IMR-90 (cell line): ENCODE measurements at regions not wholly inside any gene's neighbourhood (a gene's known extent, or its start where the extent isn't known, plus 50 kb on each side); places are given as distances from the start of the nearest gene placed in this dataset.
A peak's percentile ranks its signal among the peaks of the same experiment; 100 is the strongest.

ENCODE experiments used
- ATAC-seq: fragments of 200-7000 bp; cut with Tn5 transposase; 2 replicates; pipeline ENCODE4 v1.9.1; 2020; ENCODE audit warnings: low read depth, mild to moderate bottlenecking, moderate library complexity
- BruUV-seq: library from RNA; stranded (reverse); fragments of 400-500 nt; replicated peaks from 2 replicates; lab custom pipeline; 2021; lab: Mats Ljungman, UMichigan
- CTCF ChIA-PET: fragments of 300-600 bp; formaldehyde crosslinking; extraction: SDS; loops from one replicate; lab custom pipeline; 2021; ENCODE audit warnings: antibody characterized with exemption; lab: Yijun Ruan, JAX
- POLR2A ChIA-PET: fragments of 300-600 bp; sonication (Branson Sonifier 250); formaldehyde crosslinking; loops from one replicate; lab custom pipeline; 2022; ENCODE audit warnings: antibody characterized with exemption; ENCODE audit not compliant: unreplicated experiment; lab: Charles Lee
- DNase-seq: peaks from one replicate; pipeline ENCODE4 v3.0.0; 2013
- H2AFZ ChIP-seq: replicated peaks from 2 replicates; pipeline ENCODE3; 2013; ENCODE audit warnings: low read length, mild to moderate bottlenecking; ENCODE audit not compliant: poor library complexity
- H2AK5ac ChIP-seq: 2 replicates; pipeline ENCODE4 v1.6.1; 2013; ENCODE audit warnings: low read depth, low read length, inconsistent platforms
- H2AK9ac ChIP-seq: replicated peaks from 2 replicates; pipeline ENCODE3; 2013; ENCODE audit warnings: mild to moderate bottlenecking, low read depth, low read length, moderate library complexity; ENCODE audit not compliant: poor library complexity
- H2BK120ac ChIP-seq: 2 replicates; pipeline ENCODE4 v1.6.1; 2013; ENCODE audit warnings: low read depth, low read length, inconsistent platforms
- H2BK15ac ChIP-seq: 3 replicates; pipeline ENCODE4 v1.6.1; 2013; ENCODE audit warnings: low read depth, low read length, inconsistent platforms
- H2BK20ac ChIP-seq: 2 replicates; pipeline ENCODE4 v1.6.1; 2013; ENCODE audit warnings: low read depth, mild to moderate bottlenecking, inconsistent platforms, low read length, moderate library complexity
- H2BK5ac ChIP-seq: 2 replicates; pipeline ENCODE4 v1.6.1; 2013; ENCODE audit warnings: mild to moderate bottlenecking, low read depth, low read length, inconsistent platforms; ENCODE audit not compliant: poor library complexity, severe bottlenecking
- H3K14ac ChIP-seq: replicated peaks from 2 replicates; pipeline ENCODE4 v1.6.1; 2013; ENCODE audit warnings: low read depth, low read length, inconsistent platforms
- H3K18ac ChIP-seq: 2 replicates; pipeline ENCODE4 v1.6.1; 2013; ENCODE audit warnings: low read depth, low read length, control low read depth
- H3K23ac ChIP-seq: 2 replicates; pipeline ENCODE4 v1.6.1; 2013; ENCODE audit warnings: low read depth, low read length, inconsistent platforms
- H3K27ac ChIP-seq: 2 replicates; pipeline ENCODE4 v1.5.1; 2013; ENCODE audit warnings: mild to moderate bottlenecking, control low read depth, low read length; ENCODE audit not compliant: insufficient read depth
- H3K27me3 ChIP-seq: 2 replicates; pipeline ENCODE4 v1.6.1; 2013; ENCODE audit warnings: low read length; ENCODE audit not compliant: control insufficient read depth, insufficient read depth
- H3K36me3 ChIP-seq: 2 replicates; pipeline ENCODE4 v1.6.1; 2013; ENCODE audit warnings: low read length, mixed read lengths; ENCODE audit not compliant: control insufficient read depth, insufficient read depth
- H3K4ac ChIP-seq: 2 replicates; pipeline ENCODE4 v1.6.1; 2013; ENCODE audit warnings: low read depth, low read length, inconsistent platforms
- H3K4me1 ChIP-seq: 2 replicates; pipeline ENCODE4 v1.6.1; 2013; ENCODE audit warnings: low read length, mixed read lengths; ENCODE audit not compliant: control insufficient read depth, insufficient read depth
- H3K4me2 ChIP-seq: 2 replicates; pipeline ENCODE4 v1.6.1; 2013; ENCODE audit warnings: low read depth, mild to moderate bottlenecking, control low read depth, low read length, moderate library complexity
- H3K4me3 ChIP-seq: 2 replicates; pipeline ENCODE4 v1.5.1; 2013; ENCODE audit warnings: low read depth, mild to moderate bottlenecking, control low read depth, low read length, moderate library complexity; ENCODE audit not compliant: insufficient read depth
- H3K56ac ChIP-seq: 2 replicates; pipeline ENCODE4 v1.6.1; 2013; ENCODE audit warnings: low read length, inconsistent platforms; ENCODE audit not compliant: insufficient read depth; ENCODE audit errors: extremely low read depth
- H3K79me1 ChIP-seq, 2 experiments: 2 replicates each; pipeline ENCODE4 v1.6.1; 2013; ENCODE audit warnings: low read length in 2 of 2, inconsistent platforms in 1 of 2, low read depth in 1 of 2
- H3K9ac ChIP-seq: 2 replicates; pipeline ENCODE4 v1.6.1; 2013; ENCODE audit warnings: low read depth, low read length, control low read depth
- H3K9me1 ChIP-seq: 2 replicates; pipeline ENCODE4 v1.6.1; 2013; ENCODE audit warnings: low read length, inconsistent platforms; ENCODE audit not compliant: insufficient read depth
- H3K9me3 ChIP-seq: 2 replicates; pipeline ENCODE4 v1.6.1; 2013; ENCODE audit warnings: low read length; ENCODE audit not compliant: control insufficient read depth, insufficient read depth
- H4K20me1 ChIP-seq: 2 replicates; pipeline ENCODE4 v1.6.1; 2013; ENCODE audit warnings: low read length, inconsistent platforms; ENCODE audit not compliant: insufficient read depth
- H4K5ac ChIP-seq: 2 replicates; pipeline ENCODE4 v1.6.1; 2013; ENCODE audit warnings: mild to moderate bottlenecking, low read depth, low read length, control low read depth
- H4K8ac ChIP-seq, 2 experiments: 2 replicates each; pipeline ENCODE4 v1.6.1; 2013; ENCODE audit warnings: low read depth in 2 of 2, low read length in 2 of 2, control low read depth in 1 of 2, inconsistent platforms in 1 of 2
- H4K91ac ChIP-seq: 2 replicates; pipeline ENCODE4 v1.6.1; 2013; ENCODE audit warnings: low read depth, low read length, inconsistent platforms; ENCODE audit not compliant: insufficient read depth
- BHLHE40 ChIP-seq: fragments of 150-350 bp; IDR thresholded peaks from 2 replicates; pipeline ENCODE4 v1.6.1; 2016; ENCODE audit warnings: mild to moderate bottlenecking, low read depth, low read length
- CEBPB ChIP-seq: IDR thresholded peaks from 2 replicates; pipeline ENCODE4 v1.6.1; 2012; ENCODE audit warnings: low read depth, low read length, improper control_type of control experiment
- CHD1 ChIP-seq: IDR thresholded peaks from 2 replicates; pipeline ENCODE4 v1.6.1; 2012; ENCODE audit warnings: low read depth, low read length, improper control_type of control experiment
- ELK1 ChIP-seq: fragments of 150-350 bp; IDR thresholded peaks from 2 replicates; pipeline ENCODE4 v1.6.1; 2016; ENCODE audit warnings: low read depth, mild to moderate bottlenecking, low read length, moderate library complexity, borderline replicate concordance
- FOS ChIP-seq: fragments of 150-350 bp; IDR thresholded peaks from 2 replicates; pipeline ENCODE4 v1.6.1; 2016; ENCODE audit warnings: low read depth, low read length
- MAFK ChIP-seq: IDR thresholded peaks from 2 replicates; pipeline ENCODE4 v1.6.1; 2012; ENCODE audit warnings: low read depth, low read length, improper control_type of control experiment
- MXI1 ChIP-seq: IDR thresholded peaks from 2 replicates; pipeline ENCODE4 v1.6.1; 2012; ENCODE audit warnings: low read depth, mild to moderate bottlenecking, low read length, moderate library complexity, borderline replicate concordance
- NFE2L2 ChIP-seq: fragments of 150-350 bp; IDR thresholded peaks from 2 replicates; pipeline ENCODE4 v1.6.1; 2016; ENCODE audit warnings: low read depth, mild to moderate bottlenecking, low read length
- RAD21 ChIP-seq: IDR thresholded peaks from 2 replicates; pipeline ENCODE4 v1.6.1; 2012; ENCODE audit warnings: low read length, improper control_type of control experiment
- RCOR1 ChIP-seq: IDR thresholded peaks from 2 replicates; pipeline ENCODE4 v1.6.1; 2012; ENCODE audit warnings: mild to moderate bottlenecking, low read length, improper control_type of control experiment; ENCODE audit not compliant: insufficient replicate concordance
- SMC3 ChIP-seq: fragments of 150-350 bp; IDR thresholded peaks from 2 replicates; pipeline ENCODE4 v1.6.1; 2016; ENCODE audit warnings: low read depth, mild to moderate bottlenecking, antibody characterized with exemption, low read length, moderate library complexity
- USF2 ChIP-seq: fragments of 150-350 bp; IDR thresholded peaks from 2 replicates; pipeline ENCODE4 v1.6.1; 2017; ENCODE audit warnings: mild to moderate bottlenecking, antibody characterized with exemption, low read length, low read depth
- WGBS, 2 experiments: methylation state at CpG; one replicate each; pipeline versions ENCODE4 v1.1.5 to v1.1.7; 2013; ENCODE audit warnings: missing lambda C conversion rate in 2 of 2; ENCODE audit not compliant: insufficient read length in 1 of 2; ENCODE audit errors: extremely low coverage in 2 of 2; 5-methylcytosine and 5-hydroxymethylcytosine counted together
- dilution Hi-C: fragments of 300-500 bp; cut with HindIII; formaldehyde crosslinking; loops from one replicate; pipeline ENCODE4 v1.14.3; 2018; ENCODE audit warnings: low sequenced_read_pairs; ENCODE audit not compliant: unreplicated experiment
- in situ Hi-C: fragments of 300-500 bp; cut with MboI; formaldehyde crosslinking; loops from 3 replicates; pipeline ENCODE4 v1.14.3; 2019; ENCODE audit warnings: low sequenced_read_pairs, inconsistent platforms, mixed read lengths
- intact Hi-C: fragments of 100-400 bp; cut with micrococcal nuclease; formaldehyde crosslinking; loops from 2 replicates; pipeline ENCODE4 v1.10.0; 2022

GRCh38 chr1:222465211-222466041 is 82.5 kb downstream of the HHIPL2 start (continued):
- TF ChIP-seq CHD1 = no peak
- no peak for TF ChIP-seq FOS
- TF ChIP-seq SMC3 = peak; percentile 92

- H2BK120ac ChIP-seq = peak overlapping the region; percentile 22; the same call in 1 of the 2 replicates
- H2BK20ac ChIP-seq = no peak overlapping the region
- no peaks in the 10 kb centered on the region for H3K9me3 ChIP-seq
- 0 out of 2 replicates have a peak overlapping the region, but pooled peaks have one; percentile 7 for H3K14ac ChIP-seq
- no peaks in the 10 kb centered on the region for H3K36me3 ChIP-seq
- no peaks in the 10 kb centered on the region for H4K20me1 ChIP-seq
- ATAC-seq = peak; percentile 60
- no peaks in the 10 kb centered on the region for H3K9me1 ChIP-seq
- H3K4me1 ChIP-seq = peaks cover 2% of the 10 kb centered on the region; the same call in 1 of the 2 replicates
- H4K5ac ChIP-seq = peak overlapping the region; percentile 16
- H3K4me3 ChIP-seq = peak overlapping the region; percentile 32
- peak overlapping the region; percentile 0; the same call in 1 of the 2 replicates for H3K23ac ChIP-seq
- peak overlapping the region; percentile 6 for H2BK5ac ChIP-seq
- peak overlapping the region; percentile 34; the same call in 1 of the 2 replicates for H4K91ac ChIP-seq
- no TSS peak for BruUV-seq
- H3K56ac ChIP-seq = peak overlapping the region; percentile 60; the same call in 1 of the 2 replicates
- ChIA-PET POLR2A (interaction anchor here (1.2 kb wide), 1 partner anchor 169 kb away, joined by 3 read pairs; no protein-coding TSS in a partner anchor), CTCF (interaction anchor here (0.5 to 1.6 kb wide), 15 partner anchors 9 to 1615 kb away, joined by 3 to 16 read pairs (median 3); partner anchors contain the start of gene DUSP10)
- in situ Hi-C loops (loop anchor here (5.0 to 25.0 kb wide), 2 partner anchors 167 to 1203 kb away; no protein-coding TSS in a partner anchor), dilution Hi-C loops (no loop called here), intact Hi-C loops (loop anchor here (1.0 kb wide), 3 partner anchors 152 to 247 kb away; partner anchors contain the start of genes AIDA and BROX)
- peak overlapping the region; percentile 50; the same call in 1 of the 2 replicates for H3K9ac ChIP-seq
- H3K18ac ChIP-seq = no peak overlapping the region
- 70% methylated on average over 2 of the region's 10 CpGs; no CpG with 5 or more reads in 1 of the 2 experiments for WGBS, 2 experiments
- no peak overlapping the region for H2AK9ac ChIP-seq
- H3K27ac ChIP-seq = no peak overlapping the region; the same call in 1 of the 2 replicates
- no peak overlapping the region for H2AK5ac ChIP-seq
- peak overlapping the region; percentile 58; the same call in 1 of the 2 replicates for H3K4me2 ChIP-seq
- H2BK15ac ChIP-seq = peak overlapping the region; percentile 0; the same call in 1 of the 3 replicates
- H4K8ac ChIP-seq = peak overlapping the region; percentile 29 to 65
- H3K27me3 ChIP-seq = no peaks in the 10 kb centered on the region
- DNase-seq = peak; percentile 73
- H3K4ac ChIP-seq = peak overlapping the region; percentile 38; the same call in 1 of the 2 replicates
- H2AFZ ChIP-seq = peak overlapping the region; percentile 82
- H3K79me1 ChIP-seq = no peaks in the 10 kb centered on the region
- peak; percentile 74 for TF ChIP-seq FOS
- no peak for TF ChIP-seq MXI1
- TF ChIP-seq SMC3 = no peak
- TF ChIP-seq RAD21 = no peak
- no peak; the same call in 1 of the 2 replicates for TF ChIP-seq BHLHE40
- peak; percentile 83 for TF ChIP-seq USF2
- TF ChIP-seq NFE2L2 = no peak
- no peak for TF ChIP-seq ELK1
- TF ChIP-seq RCOR1 = peak; percentile 3
- TF ChIP-seq CEBPB = no peak
- no peak for TF ChIP-seq MAFK
Measured at GRCh38 chr1:222464841-222465210, 83.1 kb downstream of the HHIPL2 start.
